ENCODE measurements at regions not wholly inside any gene's neighbourhood (a gene's known extent, or its start where the extent isn't known, plus 50 kb on each side); places are given as distances from the start of the nearest gene placed in this dataset.

- no peak for DNase-seq (ENCODE audit: low spot score)
- H3K9me3 Mint-ChIP-seq (ENCODE audit: unreplicated experiment), result no peaks in the 10 kb centered on the region
- TF ChIP-seq, protein P1, sequence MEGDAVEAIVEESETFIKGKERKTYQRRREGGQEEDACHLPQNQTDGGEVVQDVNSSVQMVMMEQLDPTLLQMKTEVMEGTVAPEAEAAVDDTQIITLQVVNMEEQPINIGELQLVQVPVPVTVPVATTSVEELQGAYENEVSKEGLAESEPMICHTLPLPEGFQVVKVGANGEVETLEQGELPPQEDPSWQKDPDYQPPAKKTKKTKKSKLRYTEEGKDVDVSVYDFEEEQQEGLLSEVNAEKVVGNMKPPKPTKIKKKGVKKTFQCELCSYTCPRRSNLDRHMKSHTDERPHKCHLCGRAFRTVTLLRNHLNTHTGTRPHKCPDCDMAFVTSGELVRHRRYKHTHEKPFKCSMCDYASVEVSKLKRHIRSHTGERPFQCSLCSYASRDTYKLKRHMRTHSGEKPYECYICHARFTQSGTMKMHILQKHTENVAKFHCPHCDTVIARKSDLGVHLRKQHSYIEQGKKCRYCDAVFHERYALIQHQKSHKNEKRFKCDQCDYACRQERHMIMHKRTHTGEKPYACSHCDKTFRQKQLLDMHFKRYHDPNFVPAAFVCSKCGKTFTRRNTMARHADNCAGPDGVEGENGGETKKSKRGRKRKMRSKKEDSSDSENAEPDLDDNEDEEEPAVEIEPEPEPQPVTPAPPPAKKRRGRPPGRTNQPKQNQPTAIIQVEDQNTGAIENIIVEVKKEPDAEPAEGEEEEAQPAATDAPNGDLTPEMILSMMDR (IDR thresholded peaks at IDR 0.05; ENCODE audit: unreplicated experiment), result no peak
- no peaks in the 10 kb centered on the region for H3K36me3 Mint-ChIP-seq (ENCODE audit: low read depth, unreplicated experiment)
- no peak overlapping the region for H3K4me3 Mint-ChIP-seq (ENCODE audit: unreplicated experiment)
- peaks cover 2% of the 10 kb centered on the region for H3K27me3 Mint-ChIP-seq (ENCODE audit: unreplicated experiment)
- H3K27ac Mint-ChIP-seq (ENCODE audit: unreplicated experiment), result no peak overlapping the region
- no peaks in the 10 kb centered on the region for H3K4me1 Mint-ChIP-seq (ENCODE audit: unreplicated experiment)
Observed at GRCh38 chr2:221818616-221819320, 246.7 kb upstream of the EPHA4 start.

- H3K36me3 Mint-ChIP-seq (ENCODE audit: low read depth, unreplicated experiment), result no peaks in the 10 kb centered on the region
- no peak for DNase-seq (ENCODE audit: low spot score)
- H3K9me3 Mint-ChIP-seq (ENCODE audit: unreplicated experiment), result no peaks in the 10 kb centered on the region
- no peak overlapping the region for H3K4me3 Mint-ChIP-seq (ENCODE audit: unreplicated experiment)
- H3K4me1 Mint-ChIP-seq (ENCODE audit: unreplicated experiment), result no peaks in the 10 kb centered on the region
- TF ChIP-seq, protein P1 (IDR thresholded peaks at IDR 0.05; ENCODE audit: unreplicated experiment), result no peak
- H3K27me3 Mint-ChIP-seq (ENCODE audit: unreplicated experiment), result peaks cover 2% of the 10 kb centered on the region
- no peak overlapping the region for H3K27ac Mint-ChIP-seq (ENCODE audit: unreplicated experiment)
Observed at GRCh38 chr2:221817878-221818277, 245.8 kb upstream of the EPHA4 start.

- no peak overlapping the region for H3K4me3 Mint-ChIP-seq (ENCODE audit: unreplicated experiment)
- no peaks in the 10 kb centered on the region for H3K36me3 Mint-ChIP-seq (ENCODE audit: low read depth, unreplicated experiment)
- no peaks in the 10 kb centered on the region for H3K9me3 Mint-ChIP-seq (ENCODE audit: unreplicated experiment)
- H3K27ac Mint-ChIP-seq (ENCODE audit: unreplicated experiment), result no peak overlapping the region
- no peaks in the 10 kb centered on the region for H3K4me1 Mint-ChIP-seq (ENCODE audit: unreplicated experiment)
- no peak for DNase-seq (ENCODE audit: low spot score)
- H3K27me3 Mint-ChIP-seq (ENCODE audit: unreplicated experiment), result peaks cover 2% of the 10 kb centered on the region
- TF ChIP-seq, protein P1 (IDR thresholded peaks at IDR 0.05; ENCODE audit: unreplicated experiment), result no peak
Observed at GRCh38 chr2:221817052-221817451, 244.9 kb upstream of the EPHA4 start.

DNA sequence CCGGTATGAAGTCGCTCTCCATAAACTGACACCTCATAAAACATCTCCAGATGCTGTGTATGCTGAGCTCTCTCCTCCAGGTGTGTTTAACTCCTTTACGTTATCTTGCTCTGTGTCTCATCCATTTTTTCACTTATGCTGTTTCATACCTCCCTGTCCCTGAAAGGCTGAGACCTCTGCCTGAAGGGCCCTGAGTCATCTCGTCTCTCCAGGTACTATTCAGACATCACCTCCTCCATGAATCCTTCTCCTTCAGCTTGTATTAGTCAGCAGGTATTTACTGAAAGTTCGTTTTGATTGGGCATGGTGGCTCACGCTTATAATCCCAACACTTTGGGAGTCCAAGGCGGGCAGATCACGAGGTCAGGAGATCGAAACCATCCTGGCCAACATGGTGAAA lies 244.5 kb upstream of the EPHA4 start:
- Mint-ChIP-seq H3K4me3 (ENCODE audit: unreplicated experiment) (no peak overlapping the region), H3K27me3 (ENCODE audit: unreplicated experiment) (peaks cover 2% of the 10 kb centered on the region), H3K27ac (ENCODE audit: unreplicated experiment) (no peak overlapping the region), H3K36me3 (ENCODE audit: low read depth, unreplicated experiment) (no peaks in the 10 kb centered on the region), H3K4me1 (ENCODE audit: unreplicated experiment) (no peaks in the 10 kb centered on the region), H3K9me3 (ENCODE audit: unreplicated experiment) (no peaks in the 10 kb centered on the region)
- no peak for DNase-seq (ENCODE audit: low spot score)
- TF ChIP-seq, protein P1 (IDR thresholded peaks at IDR 0.05; ENCODE audit: unreplicated experiment), result no peak

DNA sequence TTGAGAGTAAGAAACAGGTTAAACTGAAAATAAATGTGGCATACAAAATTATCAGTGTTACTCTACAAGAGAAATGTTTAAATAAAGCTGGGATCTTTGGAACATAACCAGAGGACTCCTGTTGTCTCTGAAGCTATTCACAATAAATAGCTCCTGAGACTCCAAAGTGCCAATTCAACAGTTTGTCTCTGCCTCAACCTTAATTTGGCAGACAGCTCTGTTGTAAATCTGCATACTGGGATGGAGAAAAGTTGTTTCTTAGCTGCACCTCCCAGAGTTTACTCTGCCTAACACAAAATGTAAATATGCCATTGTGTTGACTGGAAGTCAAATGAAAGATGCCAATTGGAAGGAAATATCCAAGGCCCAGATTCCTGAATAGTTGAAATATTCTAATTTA lies 238.5 kb upstream of the EPHA4 start:
- Mint-ChIP-seq H3K27ac (ENCODE audit: unreplicated experiment) (no peak overlapping the region), H3K9me3 (ENCODE audit: unreplicated experiment) (no peaks in the 10 kb centered on the region), H3K4me1 (ENCODE audit: unreplicated experiment) (peaks cover 12% of the 10 kb centered on the region), H3K27me3 (ENCODE audit: unreplicated experiment) (no peaks in the 10 kb centered on the region), H3K36me3 (ENCODE audit: low read depth, unreplicated experiment) (no peaks in the 10 kb centered on the region), H3K4me3 (ENCODE audit: unreplicated experiment) (no peak overlapping the region)
- DNase-seq (ENCODE audit: low spot score), result no peak
- TF ChIP-seq, protein P1 (IDR thresholded peaks at IDR 0.05; ENCODE audit: unreplicated experiment), result no peak
